HG03571 (cell line): ENCODE measurements at regions not wholly inside any gene's neighbourhood (a gene's known extent, or its start where the extent isn't known, plus 50 kb on each side); places are given as distances from the start of the nearest gene placed in this dataset.

Experiments
- ATAC-seq: cut with Tn5 transposase; IDR thresholded peaks from one replicate; pipeline ENCODE4 v1.9.1; 2021; ENCODE audit not compliant: unreplicated experiment

DNA sequence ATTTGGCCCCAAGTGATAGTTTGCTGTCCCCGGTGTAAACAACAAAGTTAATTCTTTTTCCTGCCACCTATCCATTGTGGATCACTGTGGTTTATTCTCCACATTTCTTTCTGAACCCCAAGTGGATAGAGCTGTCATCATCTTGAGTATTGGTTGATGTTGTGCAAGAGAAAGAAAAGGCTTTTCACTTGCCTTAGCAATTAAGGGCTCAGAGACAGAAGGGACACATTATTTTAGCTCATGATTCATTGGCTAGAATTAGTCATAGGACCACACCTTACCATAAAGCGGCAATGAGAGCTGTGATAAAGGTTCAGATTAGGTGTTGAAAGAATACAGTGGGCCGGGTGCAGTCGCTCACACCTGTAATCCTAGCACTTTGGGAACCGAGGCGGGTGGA, 442.1 kb upstream of the DCC start:
- no peak for ATAC-seq

DNA sequence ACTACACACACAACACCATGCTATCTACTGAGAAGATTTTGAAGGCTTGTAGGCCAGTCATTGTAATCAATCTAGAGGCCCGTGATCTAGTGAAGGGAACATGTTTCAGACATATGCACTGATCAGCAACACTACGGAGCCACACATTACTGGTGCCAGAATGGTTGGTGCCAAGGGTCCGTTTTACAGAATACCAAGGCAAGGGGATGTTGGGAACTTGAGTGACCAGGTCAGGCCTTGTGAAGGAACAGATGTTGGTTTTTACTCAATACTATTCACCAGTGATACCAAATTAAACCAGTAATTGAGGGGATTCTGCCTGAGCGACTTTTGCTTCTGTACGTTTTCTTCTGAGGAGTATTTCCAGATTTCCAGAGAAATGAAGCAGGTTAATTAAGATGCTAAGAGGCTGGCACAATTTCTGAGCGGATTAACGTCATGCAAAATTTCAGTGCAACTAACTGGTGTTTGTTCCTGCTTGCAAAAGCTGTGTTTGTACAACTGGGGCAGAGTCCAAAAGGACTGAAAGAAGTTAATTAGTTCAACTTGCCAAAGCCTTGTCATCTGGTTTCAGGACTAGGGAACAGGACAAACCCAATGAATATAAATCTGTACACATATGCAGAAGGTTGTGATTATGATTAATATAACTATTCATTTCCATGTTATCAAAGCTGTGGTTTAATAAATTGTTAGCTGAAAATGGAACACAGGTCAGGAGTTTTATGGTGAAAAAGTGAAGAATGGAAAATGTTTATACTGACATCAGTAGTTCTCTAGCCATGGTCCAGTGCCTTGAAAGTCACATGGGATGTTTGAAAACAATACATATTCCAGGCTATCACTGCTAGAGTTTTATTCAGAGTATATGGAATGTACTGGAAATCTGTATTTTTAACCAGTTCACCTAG, 432.1 kb upstream of the DCC start:
- no peak for ATAC-seq

DNA sequence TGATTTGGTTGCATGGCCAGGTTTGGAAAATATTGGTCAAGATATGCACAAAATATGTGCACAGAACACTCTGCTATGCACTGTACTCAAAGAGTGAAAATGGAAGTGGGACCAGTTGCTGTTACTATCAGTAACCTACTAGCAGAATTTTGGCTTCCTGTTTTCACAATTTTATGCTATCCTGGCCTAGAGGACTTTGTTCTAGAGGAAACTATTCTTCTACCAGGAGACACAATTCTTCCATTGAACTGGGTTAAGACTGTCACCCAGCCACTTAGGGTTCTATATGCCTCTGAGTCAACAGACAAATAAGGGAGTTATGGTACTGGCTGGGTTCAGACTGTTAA, 431.4 kb upstream of the DCC start:
- no peak for ATAC-seq

GRCh38 chr18:51911584-51911983, 428.4 kb upstream of the DCC start:
- no peak for ATAC-seq

DNA sequence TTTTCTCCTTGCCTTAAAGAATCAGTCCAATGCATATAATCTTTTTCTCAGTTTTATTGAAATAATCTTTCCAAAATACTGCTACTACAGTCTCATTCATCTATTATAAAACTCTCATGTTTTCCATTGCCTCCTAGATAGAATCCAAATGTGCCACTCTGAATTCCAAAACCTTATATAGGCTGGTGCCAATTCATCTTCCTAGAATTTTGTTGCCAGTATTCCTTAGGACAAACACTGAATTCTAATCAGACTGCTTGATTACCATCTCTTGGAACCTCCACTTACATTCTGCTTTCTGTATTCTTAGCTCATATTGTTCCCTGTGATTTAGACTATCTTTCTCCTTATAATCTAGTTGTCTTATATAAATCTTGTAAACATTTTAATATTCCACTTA, 427.6 kb upstream of the DCC start:
- ATAC-seq, result no peak

GRCh38 chr18:51915176-51915575, 424.8 kb upstream of the DCC start:
- ATAC-seq, result no peak

GRCh38 chr18:51921862-51922261, 418.1 kb upstream of the DCC start:
- ATAC-seq, result no peak

DNA sequence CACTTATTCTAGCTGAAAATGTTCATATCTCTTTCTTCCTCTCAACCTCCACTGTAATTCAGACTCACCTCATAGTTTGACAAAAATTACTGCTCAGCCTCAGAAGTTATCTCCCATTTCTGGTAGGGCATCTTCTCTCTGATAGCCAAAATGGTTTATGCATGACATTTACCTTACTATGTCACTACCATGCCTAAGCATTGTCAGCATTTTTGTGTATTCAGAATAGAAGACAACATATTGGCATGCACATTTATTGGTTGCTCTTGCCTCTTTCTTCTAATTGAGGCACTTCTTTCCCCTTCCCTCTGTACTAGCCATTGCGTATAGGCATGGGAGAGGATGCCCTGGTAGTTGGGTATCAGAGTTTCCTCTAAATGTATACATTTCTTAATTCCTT, 406.1 kb upstream of the DCC start:
- no peak for ATAC-seq

GRCh38 chr18:51936115-51936514, 403.9 kb upstream of the DCC start:
- ATAC-seq, result no peak

DNA sequence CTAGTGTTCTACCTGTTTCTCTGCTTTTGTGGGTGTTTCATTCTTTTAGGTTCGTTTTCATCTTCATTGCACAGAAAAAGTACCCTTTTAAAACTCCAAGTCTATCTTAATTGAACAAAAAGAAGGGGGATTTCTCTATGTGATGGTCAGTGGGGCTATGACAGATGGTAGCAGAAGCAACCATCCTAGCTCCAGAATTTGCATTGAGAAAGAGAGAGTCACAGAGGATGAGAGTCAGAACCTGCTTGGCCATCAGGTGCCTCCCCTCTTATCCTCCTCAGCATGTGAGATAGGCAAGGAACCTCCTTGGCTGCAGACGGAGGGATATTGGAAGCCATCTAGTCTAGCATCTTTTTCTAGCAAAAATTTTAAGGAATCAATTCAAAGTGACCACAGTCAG, 398.0 kb upstream of the DCC start:
- no peak for ATAC-seq

GRCh38 chr18:51943281-51943680, 396.7 kb upstream of the DCC start:
- no peak for ATAC-seq

- no peak for ATAC-seq
Measured at GRCh38 chr18:51946946-51947345, 393.1 kb upstream of the DCC start.

GRCh38 chr18:51952844-51953243, 387.2 kb upstream of the DCC start:
- no peak for ATAC-seq

DNA sequence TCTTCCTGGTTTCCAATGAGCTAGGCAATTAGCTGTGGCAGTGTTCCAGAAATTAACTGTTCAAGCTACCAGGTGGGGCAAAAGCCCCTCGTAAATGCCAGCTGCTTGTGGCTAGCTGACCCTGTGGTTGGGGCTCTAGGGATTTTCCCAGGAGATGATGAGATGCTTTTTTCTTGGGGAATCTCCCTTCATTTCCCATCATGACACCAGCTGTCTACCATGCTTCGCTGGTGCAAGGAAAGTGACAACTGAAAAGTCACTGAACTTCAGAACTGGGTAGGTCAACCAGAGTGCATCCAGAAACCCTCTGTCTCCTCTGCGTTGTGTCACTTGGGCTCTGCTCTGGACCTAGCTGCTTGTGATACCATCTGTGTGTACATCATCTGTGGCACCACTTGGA, 386.5 kb upstream of the DCC start:
- peak; percentile 79 for ATAC-seq

GRCh38 chr18:51955136-51955535, 384.9 kb upstream of the DCC start:
- ATAC-seq, result no peak

GRCh38 chr18:51957001-51957400, 383.0 kb upstream of the DCC start:
- ATAC-seq, result no peak

GRCh38 chr18:51980101-51980500, 359.9 kb upstream of the DCC start:
- no peak for ATAC-seq

DNA sequence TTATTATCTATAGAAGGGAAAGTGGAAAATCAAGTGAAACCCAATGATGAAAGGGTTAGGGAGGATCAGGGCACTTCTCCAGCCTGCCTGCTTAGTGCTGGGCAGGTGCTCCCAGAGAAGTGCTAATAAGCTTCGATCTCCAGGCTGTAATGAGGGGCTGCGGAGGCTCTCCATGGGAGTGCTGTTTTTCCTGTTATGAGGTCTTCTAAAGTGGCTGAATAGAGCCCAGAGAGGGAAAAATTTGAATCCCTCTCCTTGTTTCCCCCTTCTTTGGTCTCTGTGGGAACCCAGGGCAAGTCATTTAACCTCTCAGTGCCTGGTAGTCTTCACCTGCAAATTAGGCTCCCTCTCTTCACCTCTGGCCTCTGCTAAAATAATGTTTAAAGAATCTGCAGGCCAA, 351.7 kb upstream of the DCC start:
- no peak for ATAC-seq

- no peak for ATAC-seq
Measured at GRCh38 chr18:51997129-51997528, 342.9 kb upstream of the DCC start.

DNA sequence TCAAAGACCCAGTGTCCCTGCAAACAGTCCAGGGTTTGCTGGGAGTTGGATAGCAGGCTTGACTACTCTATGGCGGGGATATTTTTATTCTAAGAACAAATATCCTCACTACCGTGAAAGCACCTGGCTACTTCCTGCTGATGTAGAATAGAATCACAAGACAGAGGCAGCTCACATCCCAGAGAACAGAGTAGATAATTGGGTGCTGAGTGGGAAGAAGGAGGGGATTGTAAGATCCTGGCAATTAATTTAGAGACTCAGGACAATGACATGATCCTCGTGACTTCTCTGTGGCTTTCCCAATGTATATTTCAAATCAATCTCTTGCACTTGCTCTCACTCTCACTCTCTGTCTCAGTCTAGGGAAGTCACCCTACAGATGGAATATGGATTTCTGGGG, 341.9 kb upstream of the DCC start:
- ATAC-seq, result no peak

DNA sequence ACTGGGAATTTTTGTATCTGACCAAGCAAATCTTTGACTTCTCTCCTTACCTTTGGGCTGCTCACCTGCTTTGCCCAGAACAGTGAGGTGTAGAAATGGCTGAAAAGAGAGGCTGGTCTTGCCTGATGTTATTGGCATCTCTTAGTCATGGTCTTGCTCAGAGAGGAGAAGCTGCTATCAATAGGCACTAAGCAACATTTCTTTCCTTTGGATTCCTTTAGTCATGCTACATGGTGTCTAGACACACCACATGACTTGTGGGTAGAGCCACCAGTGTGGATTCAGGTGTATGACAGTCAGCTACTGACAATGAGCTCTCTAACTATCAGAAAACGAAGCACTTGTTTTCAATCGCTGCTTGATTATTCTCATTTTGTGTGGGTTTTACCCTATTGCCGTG, 341.3 kb upstream of the DCC start:
- ATAC-seq, result no peak

DNA sequence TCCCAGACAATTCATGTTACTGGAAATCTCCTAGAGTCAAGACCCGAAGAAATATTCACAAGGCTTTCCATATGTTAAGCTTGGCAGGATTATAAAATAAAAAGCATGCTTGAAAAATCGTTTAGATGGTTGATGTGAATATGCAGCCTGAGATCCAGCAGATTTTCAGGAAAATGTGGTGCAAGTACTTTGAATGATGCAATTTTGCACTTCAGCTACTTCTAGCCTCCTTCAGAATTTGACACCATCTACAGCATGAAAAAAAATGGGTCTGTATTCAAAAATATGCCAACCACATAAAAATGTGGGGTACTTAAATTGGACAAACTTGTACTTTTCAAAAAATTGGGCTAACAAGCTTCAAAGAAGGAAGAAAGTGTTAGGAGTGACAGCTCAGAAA, 340.6 kb upstream of the DCC start:
- no peak for ATAC-seq

DNA sequence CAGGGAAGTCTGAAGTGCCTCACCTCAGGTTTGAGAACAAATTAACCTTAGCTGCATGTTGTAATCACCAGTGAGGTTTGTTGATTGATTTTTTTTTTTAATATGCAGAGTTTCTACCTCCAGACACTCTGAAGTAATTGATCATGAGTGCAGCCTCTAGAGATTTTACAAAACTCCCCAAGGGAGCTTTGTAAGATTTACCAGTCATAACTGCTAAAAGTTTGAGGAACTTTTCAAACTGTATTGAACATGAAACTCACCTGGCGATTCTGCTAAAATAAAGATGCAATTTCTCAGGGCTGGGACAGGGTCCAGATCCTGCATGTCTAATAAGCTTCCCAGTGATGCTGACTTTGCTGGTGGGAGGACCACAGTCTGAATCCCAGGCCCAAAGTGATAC, 339.6 kb upstream of the DCC start:
- no peak for ATAC-seq
